ENCODE measurements at regions not wholly inside any gene's neighbourhood (a gene's known extent, or its start where the extent isn't known, plus 50 kb on each side); places are given as distances from the start of the nearest gene placed in this dataset.

DNA sequence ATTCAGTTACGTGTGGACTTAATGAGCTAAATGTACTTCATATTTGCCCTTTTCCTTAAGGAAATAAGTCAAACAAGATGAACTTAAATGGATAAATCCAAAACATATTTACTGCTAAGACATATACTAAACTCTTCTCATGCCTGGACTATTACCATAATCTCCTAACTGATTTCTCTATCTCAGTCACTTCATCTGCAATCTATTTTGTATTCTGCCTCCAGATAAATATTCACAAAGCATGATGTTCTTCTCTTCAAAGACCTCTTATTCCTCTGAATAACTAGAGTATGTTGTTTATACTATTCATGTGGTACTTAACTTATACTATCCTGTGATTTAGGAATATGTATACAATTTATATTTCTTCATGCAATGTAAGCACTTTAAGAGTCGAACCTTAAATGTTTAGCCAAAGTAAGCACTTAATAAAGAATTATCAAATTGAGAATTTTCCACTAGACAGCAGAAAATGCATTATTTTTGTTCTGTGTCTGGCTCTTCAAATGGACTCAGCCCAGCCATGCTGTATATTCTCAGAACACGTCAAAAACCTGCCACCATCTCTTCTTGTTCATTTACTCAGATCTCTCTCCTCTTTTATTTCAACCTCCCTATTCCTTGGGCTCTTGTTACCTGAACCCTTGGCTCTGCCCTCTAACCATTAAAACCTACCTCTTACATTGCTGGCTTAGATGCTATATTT, 79.9 kb upstream of the ARHGAP28 start:
- no peak for TF ChIP-seq YY1 (IDR thresholded peaks at IDR 0.05; ENCODE audit: insufficient read depth, insufficient read length)
- TF ChIP-seq SUZ12 (IDR thresholded peaks at IDR 0.05; ENCODE audit: extremely low read depth, insufficient read depth, insufficient read length) = no peak
- no peak for TF ChIP-seq ZNF274 (IDR thresholded peaks at IDR 0.05; ENCODE audit: low read depth, low read length)

All from NT2/D1 (cell line).